Activated T-cell treated with anti-CD3 and anti-CD28 coated beads for 24 hours (primary cell): ENCODE measurements at regions not wholly inside any gene's neighbourhood (a gene's known extent, or its start where the extent isn't known, plus 50 kb on each side); places are given as distances from the start of the nearest gene placed in this dataset.
A peak's percentile ranks its signal among the peaks of the same experiment; 100 is the strongest.

Experiments
- DNase-seq: peaks from one replicate; pipeline ENCODE4 v3.0.0-alpha.2; 2020; ENCODE audit warnings: low read depth

GRCh38 chr9:18233776-18234445, 240.0 kb upstream of the ADAMTSL1 start:
- no peak for DNase-seq

- no peak for DNase-seq
Measured at GRCh38 chr9:18235181-18235908, 238.6 kb upstream of the ADAMTSL1 start.

DNA sequence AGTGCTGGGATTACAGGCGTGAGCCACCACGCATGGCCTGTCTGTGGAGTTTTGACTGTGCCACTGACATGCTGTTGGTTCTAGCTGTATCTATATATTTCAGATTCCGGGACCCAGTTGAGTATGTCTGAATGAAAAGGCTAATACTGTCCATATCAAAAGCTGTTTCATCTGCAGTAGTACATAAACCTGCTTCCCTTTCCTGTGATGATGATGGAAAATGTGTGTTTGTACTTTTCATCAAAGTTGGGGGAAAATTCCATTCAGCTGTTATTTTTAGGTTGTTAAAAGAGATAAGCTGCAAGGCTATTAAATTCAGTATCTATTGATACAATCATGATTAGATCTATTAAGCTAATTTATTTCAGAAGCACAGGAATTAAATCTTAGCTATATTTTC, 237.6 kb upstream of the ADAMTSL1 start:
- no peak for DNase-seq

DNA sequence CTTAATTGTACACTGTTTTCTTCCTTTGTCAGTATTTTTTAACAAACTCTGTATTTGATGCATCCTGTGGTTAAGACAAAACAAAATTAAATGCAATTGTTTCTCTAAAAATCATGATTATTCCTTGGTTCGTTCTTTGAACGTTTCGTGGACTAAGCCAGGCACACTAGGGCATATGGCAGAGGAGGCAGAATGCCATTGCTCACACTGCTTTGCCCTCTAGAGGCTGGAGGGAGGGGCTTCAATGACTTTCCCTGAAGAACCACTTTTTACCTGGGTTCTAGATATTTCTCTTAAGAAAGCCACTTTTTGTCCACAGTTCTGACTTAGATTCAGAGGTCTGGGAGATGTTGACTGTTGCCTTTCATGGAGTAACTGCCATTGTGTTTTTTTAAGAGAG, 236.2 kb upstream of the ADAMTSL1 start:
- DNase-seq: no peak

DNA sequence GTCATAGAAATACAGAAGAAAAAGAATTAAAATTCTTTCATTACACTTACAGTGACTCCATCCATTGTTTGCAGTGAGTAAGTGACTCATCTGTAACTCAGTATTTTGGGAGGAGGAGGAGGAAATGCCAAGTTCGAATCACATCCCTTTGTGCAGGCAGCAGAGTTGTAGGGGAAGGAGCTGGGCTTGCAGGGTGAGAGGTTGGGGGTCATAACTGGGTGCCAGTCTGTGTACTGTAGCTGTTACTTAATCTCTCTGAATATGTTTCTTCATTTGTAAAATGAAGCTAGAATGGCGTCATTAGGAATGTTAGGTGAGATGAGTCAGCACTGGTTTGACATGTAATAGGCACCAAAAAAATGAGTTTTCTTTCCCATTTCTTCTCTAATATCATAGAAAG, 235.7 kb upstream of the ADAMTSL1 start:
- no peak for DNase-seq

- DNase-seq: no peak
Measured at GRCh38 chr9:18238752-18239447, 235.1 kb upstream of the ADAMTSL1 start.

GRCh38 chr9:18240213-18240612, 233.7 kb upstream of the ADAMTSL1 start:
- no peak for DNase-seq

DNA sequence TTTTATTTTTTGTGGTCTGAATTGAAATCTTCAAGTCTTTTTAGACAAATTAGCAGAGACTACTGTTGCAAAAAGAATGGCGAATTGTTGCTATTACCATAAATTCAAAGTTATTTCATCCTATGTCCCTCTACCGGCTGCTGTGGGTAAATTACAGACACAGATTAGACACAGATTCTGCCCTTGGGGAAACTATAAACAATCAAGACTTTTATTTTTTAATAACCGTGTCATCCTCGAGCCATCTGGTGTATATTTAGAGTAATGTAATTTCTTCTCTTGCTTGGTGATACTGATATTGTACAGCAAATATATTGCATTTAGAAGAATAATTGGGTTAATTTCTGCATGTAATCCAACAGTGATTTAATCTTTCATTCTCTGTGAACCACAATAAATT, 228.0 kb upstream of the ADAMTSL1 start:
- no peak for DNase-seq

DNA sequence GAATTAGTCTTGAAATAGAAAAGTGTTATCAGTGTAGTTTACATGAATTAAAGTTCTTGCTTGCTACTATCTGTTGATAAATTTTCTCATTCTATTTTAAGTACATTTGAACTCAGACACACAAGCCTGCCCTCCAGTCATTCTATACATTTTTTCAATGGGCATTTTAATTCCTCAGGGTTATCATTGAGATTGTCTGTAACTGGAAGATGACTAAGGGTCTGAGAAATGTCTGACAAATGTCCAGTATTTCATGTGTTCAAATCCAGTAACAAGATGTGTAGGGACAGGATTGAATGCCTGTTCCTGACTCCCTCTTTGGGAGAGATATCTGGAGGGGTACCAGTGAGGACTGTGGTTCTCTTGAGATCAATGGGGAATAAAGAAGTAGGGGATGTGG, 223.9 kb upstream of the ADAMTSL1 start:
- DNase-seq: no peak

DNA sequence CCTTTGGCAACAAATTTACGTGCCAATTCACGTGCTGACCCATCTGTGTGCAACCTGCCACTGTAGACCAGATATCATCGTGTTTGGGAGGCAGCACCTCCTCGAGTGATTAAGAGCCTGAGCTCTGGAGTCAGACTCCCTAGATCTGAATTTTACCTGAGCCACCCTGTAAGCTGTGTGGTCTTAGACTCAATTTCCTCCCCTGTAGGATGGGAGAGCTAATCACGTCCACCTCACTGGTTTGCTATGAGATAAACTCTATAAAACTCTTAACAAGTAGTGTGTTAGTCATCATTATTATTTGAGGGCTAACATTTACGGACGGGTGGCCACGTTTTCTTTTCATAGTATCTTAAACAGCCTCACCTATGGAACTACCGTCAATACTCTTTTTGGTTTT, 220.0 kb upstream of the ADAMTSL1 start:
- DNase-seq: no peak

DNA sequence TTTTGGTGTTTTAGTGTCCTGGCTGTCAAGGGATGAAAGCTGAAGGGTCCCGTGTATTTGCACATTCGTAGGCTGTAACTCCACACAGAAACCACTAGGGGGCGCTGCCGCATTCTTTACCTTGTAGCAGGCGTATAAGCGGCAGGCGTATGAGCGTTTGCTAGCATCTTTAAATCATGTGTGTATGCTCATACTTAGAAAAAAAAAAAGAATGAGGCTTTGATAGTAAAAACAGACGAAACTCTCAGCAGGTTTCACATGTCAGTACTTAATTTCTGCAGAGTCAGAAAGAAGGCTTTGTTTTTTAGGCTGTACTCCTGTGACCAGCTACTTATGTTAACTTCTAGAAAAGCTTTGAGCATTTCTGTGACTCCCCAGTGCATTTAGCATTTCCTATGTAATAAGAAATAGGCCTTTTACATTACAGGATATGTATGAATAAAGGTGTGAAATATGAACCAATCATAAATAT, 218.8 kb upstream of the ADAMTSL1 start:
- peak; percentile 55 for DNase-seq

DNA sequence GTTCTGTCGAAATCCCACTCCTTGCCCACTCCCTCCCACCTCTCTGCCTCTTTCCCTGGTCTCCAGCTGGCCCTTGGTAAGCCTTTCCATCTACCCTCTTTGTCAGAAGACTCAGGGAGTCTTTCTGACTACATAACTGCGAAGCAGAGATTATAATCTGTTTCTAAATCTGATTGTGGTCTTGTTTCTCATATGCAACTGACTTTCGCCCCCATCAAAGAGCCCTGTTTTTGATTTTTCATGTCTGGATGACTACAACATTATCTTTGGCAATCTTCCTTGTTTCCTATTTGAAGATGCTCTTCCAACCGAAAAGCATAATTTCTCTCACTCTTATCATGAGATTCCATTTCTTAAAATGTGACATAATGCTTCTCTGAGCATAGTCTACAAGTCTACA, 218.2 kb upstream of the ADAMTSL1 start:
- no peak for DNase-seq

GRCh38 chr9:18256568-18256967, 217.4 kb upstream of the ADAMTSL1 start:
- no peak for DNase-seq

GRCh38 chr9:18260521-18260920, 213.4 kb upstream of the ADAMTSL1 start:
- DNase-seq: no peak

- DNase-seq: no peak
Measured at GRCh38 chr9:18261181-18261580, 212.8 kb upstream of the ADAMTSL1 start.

DNA sequence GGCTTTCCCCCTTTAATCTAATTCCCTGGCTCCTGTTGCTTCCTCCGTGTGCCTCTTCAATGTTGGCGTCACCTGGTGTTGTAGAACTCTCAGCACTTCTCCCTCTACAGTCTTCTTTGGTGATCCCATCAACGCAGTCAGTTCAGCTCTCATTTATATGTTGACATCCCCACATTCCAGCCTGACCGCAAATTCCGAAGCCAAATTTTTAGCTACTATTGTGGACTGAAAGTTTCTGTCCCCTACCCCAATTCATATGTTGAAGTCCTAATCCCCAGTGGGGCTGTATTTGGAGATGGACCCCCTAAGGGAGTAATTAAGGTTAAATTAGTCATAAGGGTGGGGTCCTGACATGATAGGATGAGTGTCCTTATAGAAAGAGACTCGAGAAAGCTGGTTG, 210.6 kb upstream of the ADAMTSL1 start:
- no peak for DNase-seq

DNA sequence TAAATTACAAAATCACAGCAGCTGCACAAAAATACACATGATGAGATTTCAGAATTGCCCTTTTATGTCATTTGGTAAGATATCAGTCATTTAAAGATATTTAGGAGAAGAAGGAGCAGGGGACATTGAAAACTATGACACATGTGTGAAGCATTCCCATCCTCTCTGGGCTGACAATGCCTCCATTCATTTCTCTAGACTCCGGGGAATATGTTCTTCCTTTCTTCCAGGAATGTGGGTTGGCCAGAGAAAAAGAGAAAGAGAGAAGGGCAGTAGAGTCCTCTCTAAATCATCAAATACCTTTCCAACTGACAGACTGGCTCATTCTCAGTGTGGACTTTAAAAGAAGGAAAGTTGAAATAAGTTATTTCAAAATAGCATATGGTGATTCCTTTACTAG, 205.6 kb upstream of the ADAMTSL1 start:
- DNase-seq: no peak

GRCh38 chr9:18269561-18269960, 204.4 kb upstream of the ADAMTSL1 start:
- no peak for DNase-seq

DNA sequence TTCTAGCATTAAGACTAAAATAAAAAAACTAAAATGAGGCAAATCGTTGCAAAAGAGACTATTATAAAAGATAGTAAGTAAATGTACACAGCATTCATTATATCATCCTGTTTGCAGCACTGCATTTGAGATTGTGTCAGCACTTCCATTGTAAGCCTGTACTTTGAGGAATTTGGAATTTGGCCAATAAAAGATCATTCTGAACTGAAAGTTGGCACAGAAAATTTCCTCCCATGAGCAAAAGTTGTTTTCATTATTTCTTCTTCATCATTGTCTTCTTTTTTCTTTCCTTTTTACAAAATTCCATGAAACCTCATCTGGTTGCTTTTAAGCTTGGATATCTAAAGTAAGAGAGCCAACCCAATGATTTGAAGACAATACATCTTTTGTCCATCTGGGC, 199.3 kb upstream of the ADAMTSL1 start:
- DNase-seq: no peak

DNA sequence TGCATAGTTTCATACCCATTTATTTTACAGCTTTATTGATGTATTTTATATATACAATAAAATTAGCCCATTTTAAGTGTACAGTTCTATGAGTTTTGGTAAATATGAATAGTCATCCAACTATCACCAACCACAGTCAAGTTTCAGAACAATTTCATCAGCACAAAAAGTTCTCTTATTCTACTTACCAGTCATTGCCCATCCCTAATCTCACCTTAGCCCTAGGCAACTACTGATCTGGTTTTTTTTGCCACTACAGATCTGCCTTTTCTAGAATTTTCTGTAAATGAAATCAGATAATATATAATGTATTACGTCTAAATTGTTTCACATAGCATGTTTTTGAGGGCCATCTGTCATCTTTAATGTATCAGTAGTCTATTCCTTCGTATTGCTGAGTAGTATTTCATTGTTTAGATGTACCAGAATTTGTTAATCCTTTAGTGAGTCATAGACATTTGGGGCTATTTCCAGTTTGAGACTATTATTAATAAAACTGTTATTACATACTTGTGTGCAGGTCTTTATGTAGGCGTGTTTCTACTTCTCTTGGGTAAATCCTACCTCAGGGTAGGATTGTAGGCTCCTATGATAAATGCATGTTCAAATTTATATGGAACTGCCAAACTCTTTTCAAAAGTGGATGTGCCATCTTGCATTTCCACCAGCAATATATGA, 198.5 kb upstream of the ADAMTSL1 start:
- no peak for DNase-seq

- DNase-seq: no peak
Measured at GRCh38 chr9:18281291-18281690, 192.7 kb upstream of the ADAMTSL1 start.

GRCh38 chr9:18294229-18294628, 179.7 kb upstream of the ADAMTSL1 start:
- DNase-seq: no peak

GRCh38 chr9:18296702-18297055, 177.3 kb upstream of the ADAMTSL1 start:
- no peak for DNase-seq
